ENCODE measurements at regions not wholly inside any gene's neighbourhood (a gene's known extent, or its start where the extent isn't known, plus 50 kb on each side); places are given as distances from the start of the nearest gene placed in this dataset.

- no peak for DNase-seq (ENCODE audit: low read depth, low spot score)
Observed at GRCh38 chrX:38887222-38887621, 86.0 kb downstream of the MID1IP1 start.

- no peak for DNase-seq (ENCODE audit: low read depth, low spot score)
Observed at GRCh38 chrX:38890326-38890725, 89.1 kb downstream of the MID1IP1 start.

GRCh38 chrX:38890963-38891362, 89.7 kb downstream of the MID1IP1 start:
- no peak for DNase-seq (ENCODE audit: low read depth, low spot score)

- no peak for DNase-seq (ENCODE audit: low read depth, low spot score)
Observed at GRCh38 chrX:38891641-38892413, 90.6 kb downstream of the MID1IP1 start.

GRCh38 chrX:38893441-38893840, 92.2 kb downstream of the MID1IP1 start:
- no peak for DNase-seq (ENCODE audit: low read depth, low spot score)

- DNase-seq (ENCODE audit: low read depth, low spot score) = no peak
Observed at GRCh38 chrX:38895775-38896174, 94.5 kb downstream of the MID1IP1 start.

- no peak for DNase-seq (ENCODE audit: low read depth, low spot score)
Observed at GRCh38 chrX:38896724-38897298, 95.6 kb downstream of the MID1IP1 start.

- no peak for DNase-seq (ENCODE audit: low read depth, low spot score)
Observed at GRCh38 chrX:38898261-38898660, 97.0 kb downstream of the MID1IP1 start.

- DNase-seq (ENCODE audit: low read depth, low spot score) = no peak
Observed at GRCh38 chrX:38899650-38900049, 98.4 kb downstream of the MID1IP1 start.

GRCh38 chrX:38900719-38901118, 99.5 kb downstream of the MID1IP1 start:
- no peak for DNase-seq (ENCODE audit: low read depth, low spot score)

GRCh38 chrX:38902972-38903492, 101.8 kb downstream of the MID1IP1 start:
- DNase-seq (ENCODE audit: low read depth, low spot score) = no peak

- DNase-seq (ENCODE audit: low read depth, low spot score) = no peak
Observed at GRCh38 chrX:38916801-38917200, 115.5 kb downstream of the MID1IP1 start.

- DNase-seq (ENCODE audit: low read depth, low spot score) = no peak
Observed at GRCh38 chrX:38917954-38918353, 116.7 kb downstream of the MID1IP1 start.

- DNase-seq (ENCODE audit: low read depth, low spot score) = no peak
Observed at GRCh38 chrX:38919202-38919601, 117.9 kb downstream of the MID1IP1 start.

- DNase-seq (ENCODE audit: low read depth, low spot score) = no peak
Observed at GRCh38 chrX:38919853-38920528, 118.7 kb downstream of the MID1IP1 start.

GRCh38 chrX:38923451-38923969, 122.3 kb downstream of the MID1IP1 start:
- no peak for DNase-seq (ENCODE audit: low read depth, low spot score)

GRCh38 chrX:38927592-38927991, 126.3 kb downstream of the MID1IP1 start:
- no peak for DNase-seq (ENCODE audit: low read depth, low spot score)

- no peak for DNase-seq (ENCODE audit: low read depth, low spot score)
Observed at GRCh38 chrX:38929966-38930421, 128.7 kb downstream of the MID1IP1 start.

GRCh38 chrX:38930474-38930873, 129.2 kb downstream of the MID1IP1 start:
- no peak for DNase-seq (ENCODE audit: low read depth, low spot score)

- DNase-seq (ENCODE audit: low read depth, low spot score) = no peak
Observed at GRCh38 chrX:38935561-38935960, 134.3 kb downstream of the MID1IP1 start.

GRCh38 chrX:38937400-38937799, 136.1 kb downstream of the MID1IP1 start:
- DNase-seq (ENCODE audit: low read depth, low spot score) = no peak

GRCh38 chrX:38937926-38938325, 136.7 kb downstream of the MID1IP1 start:
- no peak for DNase-seq (ENCODE audit: low read depth, low spot score)
